Neural progenitor cell (in vitro differentiated cells): ENCODE measurements at regions not wholly inside any gene's neighbourhood (a gene's known extent, or its start where the extent isn't known, plus 50 kb on each side); places are given as distances from the start of the nearest gene placed in this dataset.

ENCODE experiments used
- DNase-seq: peaks from one replicate; pipeline ENCODE4 v3.0.0-alpha.2; 2016; ENCODE audit warnings: low spot score
- H2AFZ ChIP-seq: fragments of 200-600 bp; sonication (generic); replicated peaks from 2 replicates; pipeline ENCODE4 v1.6.1; 2016; ENCODE audit warnings: antibody characterized with exemption
- H3F3A ChIP-seq: fragments of 200-600 bp; sonication (generic); 2 replicates; pipeline ENCODE4 v1.6.1; 2016; ENCODE audit warnings: antibody characterized with exemption, low read depth
- H3K27ac ChIP-seq: fragments of 200-600 bp; sonication (generic); 2 replicates; pipeline ENCODE4 v1.5.1; 2016; ENCODE audit warnings: mild to moderate bottlenecking
- H3K27me3 ChIP-seq: fragments of 200-600 bp; sonication (generic); 2 replicates; pipeline ENCODE4 v1.6.1; 2016; ENCODE audit warnings: mild to moderate bottlenecking, moderate library complexity
- H3K36me3 ChIP-seq: fragments of 200-600 bp; sonication (generic); 2 replicates; pipeline ENCODE4 v1.5.1; 2016
- H3K4me1 ChIP-seq: fragments of 200-600 bp; sonication (generic); 2 replicates; pipeline ENCODE4 v1.6.1; 2016; ENCODE audit warnings: mixed run types
- H3K4me2 ChIP-seq: fragments of 200-600 bp; sonication (generic); 2 replicates; pipeline ENCODE4 v1.6.1; 2016
- H3K4me3 ChIP-seq: fragments of 200-600 bp; sonication (generic); 2 replicates; pipeline ENCODE4 v1.5.1; 2016
- H3K79me2 ChIP-seq: fragments of 200-600 bp; sonication (generic); 2 replicates; pipeline ENCODE4 v1.6.1; 2016; ENCODE audit warnings: low read depth
- H3K9ac ChIP-seq: fragments of 200-600 bp; sonication (generic); 2 replicates; pipeline ENCODE4 v1.6.1; 2016
- H3K9me3 ChIP-seq: fragments of 200-600 bp; sonication (generic); 2 replicates; pipeline ENCODE4 v1.5.1; 2016; ENCODE audit warnings: low read depth
- H4K20me1 ChIP-seq: fragments of 200-600 bp; sonication (generic); 2 replicates; pipeline ENCODE4 v1.6.1; 2016; ENCODE audit warnings: low read depth
- H3K27ac Mint-ChIP-seq: 3 replicates; pipeline ENCODE4 v1.8.0; 2021; ENCODE audit warnings: mixed read lengths
- H3K27me3 Mint-ChIP-seq: 2 replicates; pipeline ENCODE4 v1.8.0; 2022; ENCODE audit warnings: low read depth, mild to moderate bottlenecking, inconsistent platforms, moderate library complexity, mixed read lengths; ENCODE audit not compliant: insufficient read depth
- H3K36me3 Mint-ChIP-seq: 3 replicates; pipeline ENCODE4 v1.8.0; 2021; ENCODE audit warnings: mixed read lengths
- H3K4me1 Mint-ChIP-seq: 3 replicates; pipeline ENCODE4 v1.8.0; 2021; ENCODE audit warnings: mixed read lengths
- H3K4me3 Mint-ChIP-seq: 3 replicates; pipeline ENCODE4 v1.8.0; 2021; ENCODE audit warnings: mild to moderate bottlenecking, moderate library complexity, mixed read lengths
- H3K9me3 Mint-ChIP-seq: 3 replicates; pipeline ENCODE4 v1.8.0; 2020; ENCODE audit warnings: mixed read lengths
- EZH2 ChIP-seq: fragments of 200-600 bp; sonication (generic); IDR thresholded peaks from 2 replicates; pipeline ENCODE4 v1.6.1; 2017; ENCODE audit warnings: antibody characterized with exemption, mild to moderate bottlenecking, moderate library complexity
- EZH2phosphoT487 ChIP-seq: fragments of 200-600 bp; sonication (generic); IDR thresholded peaks from 2 replicates; pipeline ENCODE4 v1.6.1; 2017; ENCODE audit warnings: antibody characterized with exemption
- TF ChIP-seq, protein P1 (sequence below): fragments of 200-600 bp; sonication (generic); IDR thresholded peaks from 2 replicates; pipeline ENCODE4 v1.5.1; 2017; ENCODE audit warnings: antibody characterized with exemption, mild to moderate bottlenecking

DNA sequence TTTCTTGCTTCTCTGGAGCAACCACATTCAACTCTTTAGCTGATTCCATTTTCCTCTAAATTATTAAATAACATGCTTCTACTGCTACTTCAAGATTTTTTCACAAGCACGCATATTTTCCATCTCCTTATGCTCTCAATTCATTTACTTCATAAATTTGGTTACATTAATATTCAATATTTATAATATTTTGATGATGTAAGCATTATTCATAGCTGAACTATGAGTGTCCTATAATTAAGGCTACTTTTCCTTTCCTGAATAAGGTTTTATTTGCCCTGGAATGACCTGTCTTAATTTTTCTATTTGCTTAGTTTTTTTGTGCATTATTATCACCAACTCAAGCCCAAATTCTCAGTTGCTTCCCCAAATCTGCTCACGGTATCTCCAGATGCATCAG is 109.4 kb upstream of the ADPGK start:
- Histone ChIP-seq H3F3A (no peaks in the 10 kb centered on the region), H3K79me2 (no peaks in the 10 kb centered on the region), H3K4me3 (no peak overlapping the region), H3K27ac (no peak overlapping the region), H3K9me3 (no peaks in the 10 kb centered on the region), H3K4me2 (no peak overlapping the region), H4K20me1 (no peaks in the 10 kb centered on the region), H3K9ac (no peak overlapping the region), H3K4me1 (no peaks in the 10 kb centered on the region), H3K36me3 (no peaks in the 10 kb centered on the region), H2AFZ (no peak overlapping the region), H3K27me3 (no peaks in the 10 kb centered on the region)
- TF ChIP-seq, protein P1, sequence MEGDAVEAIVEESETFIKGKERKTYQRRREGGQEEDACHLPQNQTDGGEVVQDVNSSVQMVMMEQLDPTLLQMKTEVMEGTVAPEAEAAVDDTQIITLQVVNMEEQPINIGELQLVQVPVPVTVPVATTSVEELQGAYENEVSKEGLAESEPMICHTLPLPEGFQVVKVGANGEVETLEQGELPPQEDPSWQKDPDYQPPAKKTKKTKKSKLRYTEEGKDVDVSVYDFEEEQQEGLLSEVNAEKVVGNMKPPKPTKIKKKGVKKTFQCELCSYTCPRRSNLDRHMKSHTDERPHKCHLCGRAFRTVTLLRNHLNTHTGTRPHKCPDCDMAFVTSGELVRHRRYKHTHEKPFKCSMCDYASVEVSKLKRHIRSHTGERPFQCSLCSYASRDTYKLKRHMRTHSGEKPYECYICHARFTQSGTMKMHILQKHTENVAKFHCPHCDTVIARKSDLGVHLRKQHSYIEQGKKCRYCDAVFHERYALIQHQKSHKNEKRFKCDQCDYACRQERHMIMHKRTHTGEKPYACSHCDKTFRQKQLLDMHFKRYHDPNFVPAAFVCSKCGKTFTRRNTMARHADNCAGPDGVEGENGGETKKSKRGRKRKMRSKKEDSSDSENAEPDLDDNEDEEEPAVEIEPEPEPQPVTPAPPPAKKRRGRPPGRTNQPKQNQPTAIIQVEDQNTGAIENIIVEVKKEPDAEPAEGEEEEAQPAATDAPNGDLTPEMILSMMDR = no peak
- Mint-ChIP-seq H3K27ac (no peak overlapping the region), H3K9me3 (no peaks in the 10 kb centered on the region), H3K36me3 (no peaks in the 10 kb centered on the region), H3K4me1 (no peaks in the 10 kb centered on the region), H3K27me3 (peaks cover under 1% of the 10 kb centered on the region), H3K4me3 (no peak overlapping the region)
- DNase-seq = no peak

DNA sequence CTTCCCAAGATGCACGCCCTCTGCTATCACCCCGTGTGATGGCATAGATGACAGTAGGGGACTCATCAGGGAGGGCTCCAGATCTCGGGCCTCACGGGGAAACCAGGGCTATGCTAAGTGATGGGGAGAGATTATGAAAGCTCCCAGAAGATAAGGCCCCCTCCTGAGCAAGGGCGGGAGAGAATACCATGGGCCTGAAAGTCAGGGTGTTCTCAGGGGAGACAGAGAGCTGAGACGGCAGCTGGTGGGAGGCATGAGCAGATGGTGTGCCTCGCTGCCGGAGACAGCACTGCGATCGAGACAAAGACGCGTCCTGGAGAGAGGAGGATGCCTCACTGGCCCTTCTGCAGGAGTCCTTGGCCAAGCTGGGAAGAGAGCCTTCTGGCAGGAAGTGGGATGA is 106.5 kb upstream of the ADPGK start:
- H3K9me3 ChIP-seq = no peaks in the 10 kb centered on the region
- peak overlapping the region; percentile 26 for H2AFZ ChIP-seq
- TF ChIP-seq EZH2 (no peak), EZH2phosphoT487 (no peak)
- TF ChIP-seq, protein P1 = no peak
- H3K9me3 Mint-ChIP-seq = no peaks in the 10 kb centered on the region
- no peaks in the 10 kb centered on the region for H4K20me1 ChIP-seq
- H3K4me3 Mint-ChIP-seq = no peak overlapping the region
- no peak overlapping the region for H3K4me2 ChIP-seq
- no peaks in the 10 kb centered on the region for H3K27me3 ChIP-seq
- no peaks in the 10 kb centered on the region for H3K4me1 Mint-ChIP-seq
- H3K4me3 ChIP-seq = no peak overlapping the region
- no peak for DNase-seq
- no peaks in the 10 kb centered on the region for H3K36me3 ChIP-seq
- no peak overlapping the region for H3K27ac Mint-ChIP-seq
- H3K4me1 ChIP-seq = no peaks in the 10 kb centered on the region
- H3K79me2 ChIP-seq = no peaks in the 10 kb centered on the region
- H3F3A ChIP-seq = no peaks in the 10 kb centered on the region
- H3K27me3 Mint-ChIP-seq = peaks cover 3% of the 10 kb centered on the region
- H3K27ac ChIP-seq = no peak overlapping the region
- H3K9ac ChIP-seq = no peak overlapping the region
- H3K36me3 Mint-ChIP-seq = no peaks in the 10 kb centered on the region

DNA sequence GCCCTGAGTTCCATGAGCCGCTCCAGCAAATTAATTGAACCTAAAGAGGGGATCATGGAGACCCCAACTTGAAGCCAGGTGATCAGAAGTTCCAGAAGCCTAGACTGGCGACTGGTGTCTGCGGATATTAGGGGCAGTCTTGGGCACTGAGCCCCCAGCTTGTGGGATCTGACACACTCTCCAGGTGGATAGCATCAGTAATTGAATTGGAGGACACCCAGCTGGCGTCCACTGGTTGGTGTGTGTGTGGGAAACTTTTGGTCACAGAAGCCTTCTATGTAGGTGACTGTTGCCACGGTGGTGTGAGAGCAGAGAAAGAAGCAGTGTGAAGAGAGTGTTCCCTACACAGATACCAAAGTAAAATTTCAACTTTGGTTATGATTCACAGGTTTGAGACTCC is 106.0 kb upstream of the ADPGK start:
- TF ChIP-seq, protein P1 = no peak
- TF ChIP-seq EZH2phosphoT487 (no peak), EZH2 (no peak)
- H3K27ac Mint-ChIP-seq = no peak overlapping the region
- Histone ChIP-seq H3K79me2 (no peaks in the 10 kb centered on the region), H3F3A (no peaks in the 10 kb centered on the region), H4K20me1 (no peaks in the 10 kb centered on the region), H3K4me3 (no peak overlapping the region), H3K27me3 (no peaks in the 10 kb centered on the region), H3K9me3 (no peaks in the 10 kb centered on the region), H3K9ac (no peak overlapping the region), H3K36me3 (no peaks in the 10 kb centered on the region), H3K27ac (no peak overlapping the region), H3K4me1 (no peaks in the 10 kb centered on the region), H3K4me2 (no peak overlapping the region), H2AFZ (no peak overlapping the region)
- H3K4me1 Mint-ChIP-seq = no peaks in the 10 kb centered on the region
- peaks cover 3% of the 10 kb centered on the region for H3K27me3 Mint-ChIP-seq
- H3K4me3 Mint-ChIP-seq = no peak overlapping the region
- H3K36me3 Mint-ChIP-seq = no peaks in the 10 kb centered on the region
- H3K9me3 Mint-ChIP-seq = no peaks in the 10 kb centered on the region
- no peak for DNase-seq

DNA sequence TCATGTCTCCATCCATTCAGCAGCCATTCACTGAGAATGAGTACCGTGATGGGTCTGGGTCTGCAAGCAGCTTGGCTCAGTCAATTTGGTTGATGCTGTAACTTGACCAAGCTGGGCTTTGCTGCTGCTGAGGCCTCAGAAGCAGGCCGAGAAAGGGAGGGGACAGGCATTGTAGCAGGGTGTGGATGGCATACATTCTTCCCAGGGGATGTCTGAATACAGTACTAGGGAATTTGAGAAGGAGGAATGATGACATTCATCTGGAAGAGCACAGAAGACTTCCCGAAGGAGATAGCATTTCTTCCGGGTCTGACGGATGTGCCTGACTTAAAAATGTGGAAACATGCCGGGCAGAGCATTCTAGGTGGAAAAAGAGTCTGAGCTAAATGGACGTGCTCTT is 105.3 kb upstream of the ADPGK start:
- Histone ChIP-seq H3K4me3 (no peak overlapping the region), H3K9ac (no peak overlapping the region), H3K79me2 (no peaks in the 10 kb centered on the region), H3K27me3 (no peaks in the 10 kb centered on the region), H3K36me3 (no peaks in the 10 kb centered on the region), H3K4me2 (no peak overlapping the region), H3F3A (no peaks in the 10 kb centered on the region), H4K20me1 (no peaks in the 10 kb centered on the region), H3K4me1 (no peaks in the 10 kb centered on the region), H3K27ac (no peak overlapping the region), H3K9me3 (no peaks in the 10 kb centered on the region), H2AFZ (no peak overlapping the region)
- no peak overlapping the region for H3K27ac Mint-ChIP-seq
- TF ChIP-seq EZH2phosphoT487 (no peak), EZH2 (no peak)
- TF ChIP-seq, protein P1 = no peak
- no peaks in the 10 kb centered on the region for H3K9me3 Mint-ChIP-seq
- no peak for DNase-seq
- H3K4me1 Mint-ChIP-seq = no peaks in the 10 kb centered on the region
- no peaks in the 10 kb centered on the region for H3K36me3 Mint-ChIP-seq
- H3K27me3 Mint-ChIP-seq = peaks cover 3% of the 10 kb centered on the region
- no peak overlapping the region for H3K4me3 Mint-ChIP-seq
